Activated T-cell treated with anti-CD3 and anti-CD28 coated beads, Interleukin-2, amount 50 U/mL, for 1 hour (primary cell): ENCODE measurements at regions not wholly inside any gene's neighbourhood (a gene's known extent, or its start where the extent isn't known, plus 50 kb on each side); places are given as distances from the start of the nearest gene placed in this dataset.

ENCODE experiments used
- DNase-seq: peaks from one replicate; pipeline ENCODE4 v3.0.0-alpha.2; 2020

DNA sequence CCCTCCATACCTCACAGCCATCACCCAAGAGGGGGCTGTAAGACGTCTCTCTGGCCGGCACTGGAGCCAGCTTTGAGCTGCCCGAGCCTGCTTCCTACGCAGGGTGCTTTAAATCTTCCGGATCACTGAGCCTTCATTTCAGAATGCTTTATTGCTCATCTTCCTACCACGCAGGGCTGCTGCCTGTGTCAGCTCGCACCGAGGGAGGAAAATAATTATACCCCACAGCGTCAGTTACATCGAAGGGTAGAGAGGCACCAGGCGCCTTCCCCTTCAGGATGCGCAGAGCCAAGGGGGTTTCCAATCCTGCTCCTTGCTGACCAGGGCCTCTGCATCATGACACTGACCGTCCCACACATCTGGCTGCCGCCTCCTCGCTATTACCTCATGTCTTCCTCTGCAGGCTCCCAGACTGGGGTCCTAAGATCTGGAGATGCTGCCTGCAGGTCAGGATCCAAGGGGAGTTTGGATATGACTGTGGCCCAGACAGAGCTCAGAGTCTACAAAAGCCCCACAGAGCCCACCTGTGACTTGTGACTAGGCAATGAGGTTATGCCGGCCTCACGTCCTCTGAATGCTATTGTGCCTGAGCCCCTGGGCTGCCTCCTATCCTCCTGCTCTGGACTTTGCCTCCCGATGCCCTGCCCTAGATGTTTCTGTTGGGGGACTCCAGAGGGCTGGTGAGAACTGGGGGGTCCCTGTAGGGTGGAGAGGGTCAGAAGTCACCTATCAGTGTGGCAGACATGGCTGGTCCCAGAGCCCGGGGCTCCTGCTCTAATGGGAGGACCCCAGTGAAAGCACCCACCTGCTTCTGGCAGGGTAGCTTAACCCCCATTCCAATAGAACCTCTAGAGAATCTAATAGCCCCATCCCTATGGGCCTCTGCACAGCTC is 220.3 kb upstream of the RTL1 start:
- no peak for DNase-seq

DNA sequence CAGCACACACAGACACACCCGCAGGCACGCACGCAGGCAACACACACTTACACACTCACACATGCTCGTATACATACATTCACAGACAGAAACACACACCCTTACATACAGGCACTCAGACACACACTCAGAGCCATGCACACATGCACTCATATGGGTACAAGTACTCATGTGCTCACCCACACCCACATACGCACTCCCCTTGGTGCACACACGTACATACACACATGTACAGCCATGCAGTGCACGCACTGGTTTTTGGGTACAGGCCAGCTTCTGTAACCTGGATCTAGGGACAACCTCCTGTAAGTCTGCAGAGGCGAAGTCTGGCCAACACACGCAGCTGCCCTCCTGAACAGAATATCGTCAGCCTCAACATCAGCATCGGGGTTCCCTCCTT is 221.3 kb upstream of the RTL1 start:
- DNase-seq: no peak

DNA sequence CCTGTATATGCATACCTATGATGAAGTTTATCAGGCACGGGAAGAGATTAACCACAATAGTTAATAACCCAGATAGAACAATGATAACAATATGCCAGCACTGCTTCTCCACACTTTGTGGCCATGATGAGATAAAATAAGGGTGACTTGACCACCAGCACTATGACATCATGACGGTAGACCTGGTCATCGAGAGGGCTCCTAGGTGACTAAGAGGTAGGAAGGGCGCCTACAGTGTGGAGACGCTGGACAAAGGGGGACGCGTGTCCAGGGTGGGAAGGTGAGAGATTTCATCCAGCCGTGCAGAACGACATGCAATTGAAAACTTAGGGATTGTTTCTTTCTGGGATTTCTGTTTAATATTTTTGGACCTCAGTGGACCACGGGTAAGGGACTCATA is 221.8 kb upstream of the RTL1 start:
- no peak for DNase-seq

DNA sequence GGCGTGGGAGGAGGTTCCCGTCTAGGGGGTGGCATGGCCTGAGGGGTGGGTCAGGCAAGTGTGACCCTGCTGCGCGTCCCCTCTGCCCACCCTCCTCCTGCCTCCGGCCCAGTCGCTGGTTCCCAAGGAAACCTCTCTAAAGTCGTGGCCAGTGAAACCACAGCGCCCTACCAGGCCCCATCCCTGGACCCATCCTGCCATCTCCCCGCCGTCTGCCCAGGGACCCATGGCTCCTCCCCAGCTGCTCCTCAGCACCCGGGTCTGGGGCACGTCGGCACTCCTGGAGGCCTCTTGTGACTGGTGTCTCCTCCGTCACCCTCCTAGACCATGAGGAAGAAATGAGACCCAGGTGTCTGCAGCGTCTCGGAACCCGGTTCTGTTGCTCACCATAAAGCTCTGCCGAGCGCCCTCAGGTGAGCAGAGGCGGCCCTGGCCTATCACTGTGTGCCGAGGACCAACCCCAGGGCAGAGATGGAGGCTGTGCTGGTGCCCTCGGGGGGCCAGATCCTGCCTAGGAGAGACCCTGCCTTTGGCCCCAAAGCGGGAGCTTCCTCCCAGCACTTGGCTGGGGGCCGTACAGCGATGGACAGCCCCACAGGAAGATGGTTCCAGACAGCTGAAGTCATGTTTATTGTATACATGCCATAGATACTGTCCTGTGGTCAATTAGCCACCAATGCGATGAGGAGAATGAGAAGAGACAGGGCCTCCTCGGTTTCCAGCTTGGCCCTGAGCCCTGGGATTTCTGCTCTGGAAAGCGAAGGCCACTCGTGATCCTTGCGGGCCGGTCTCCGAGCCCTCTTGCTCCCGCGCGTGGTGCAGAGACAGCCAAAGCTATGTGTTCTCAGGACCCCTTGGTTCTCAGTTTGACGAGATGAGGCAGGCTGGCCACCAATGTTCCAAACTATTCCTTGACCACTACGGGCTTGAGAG is 222.5 kb upstream of the RTL1 start:
- no peak for DNase-seq

DNA sequence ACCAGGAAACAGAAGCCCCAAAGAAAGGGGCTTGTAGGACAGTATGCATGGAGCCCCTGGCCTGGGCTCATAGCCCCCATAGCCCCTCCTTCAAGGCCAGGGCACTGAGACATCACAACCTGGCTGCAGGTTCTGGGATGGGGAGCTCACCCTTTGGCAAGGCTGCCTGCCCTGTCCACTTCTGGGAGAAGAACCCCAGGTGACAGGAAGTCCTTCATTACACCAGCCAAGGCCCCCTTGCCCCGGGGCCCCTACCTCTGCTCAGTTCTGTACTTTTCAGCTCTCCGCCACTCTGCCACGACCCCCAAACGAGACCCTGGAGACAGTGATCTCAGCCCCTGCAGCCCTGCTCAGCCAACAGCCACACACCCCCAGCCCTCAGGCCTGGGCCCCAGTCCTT is 223.2 kb upstream of the RTL1 start:
- DNase-seq: no peak

DNA sequence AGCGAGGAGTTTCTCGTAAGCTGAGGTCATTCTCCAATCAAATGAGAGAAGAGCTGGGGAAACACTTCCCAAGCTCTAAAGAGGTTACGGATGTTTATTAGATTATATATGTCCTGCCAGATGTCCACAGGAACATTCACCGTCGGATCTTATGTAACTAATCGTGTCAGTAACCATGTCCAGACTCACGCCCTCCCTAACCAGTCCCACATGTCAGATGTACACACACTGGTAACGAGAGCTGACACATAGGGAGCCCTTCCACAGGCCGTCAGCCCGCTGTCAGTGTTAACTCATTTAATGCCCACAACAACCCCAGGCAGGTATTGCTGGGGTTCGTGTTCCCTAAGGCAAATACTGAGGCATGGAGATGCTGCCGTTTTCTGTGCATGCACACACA is 223.7 kb upstream of the RTL1 start:
- DNase-seq: no peak

DNA sequence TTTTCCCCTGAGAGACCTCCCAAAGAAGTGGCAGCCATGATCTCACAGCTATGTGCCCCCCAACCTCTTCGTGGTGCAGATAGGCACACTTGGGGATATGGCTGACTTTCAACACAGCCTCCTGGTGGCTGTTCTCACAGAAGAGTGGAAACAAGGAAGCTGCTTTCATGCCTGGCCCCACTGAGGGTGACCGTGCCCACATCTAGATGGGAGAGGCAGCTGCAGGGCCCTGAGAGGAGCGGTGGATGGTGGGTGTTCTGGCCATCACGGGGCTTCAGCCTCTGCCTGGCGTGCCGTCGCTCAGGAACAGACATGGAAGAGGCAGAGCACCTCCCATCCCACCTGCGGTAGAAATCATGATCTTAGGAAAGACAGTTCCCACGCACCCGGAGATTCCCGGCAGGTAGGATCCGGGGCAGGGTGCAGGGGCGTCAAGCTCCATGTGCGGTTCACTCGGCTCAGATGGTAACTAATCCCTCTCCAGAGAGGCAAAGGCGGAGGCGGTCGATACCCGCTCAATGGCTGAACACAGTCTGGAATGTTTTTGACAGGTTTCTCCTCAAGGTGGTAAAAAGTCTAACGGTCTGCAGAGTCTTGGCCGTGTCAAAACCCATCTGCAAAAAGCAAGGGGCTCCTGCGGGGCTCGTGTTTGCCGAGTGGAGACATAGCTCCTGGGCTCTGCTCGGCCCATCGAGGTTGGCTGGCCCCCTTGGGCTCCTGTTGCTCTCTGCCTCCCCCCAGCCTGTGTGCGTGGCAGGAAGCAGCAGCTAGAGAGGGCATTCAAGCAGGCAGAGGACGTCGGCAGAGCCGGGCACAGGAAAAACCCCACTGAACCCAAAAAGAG is 225.2 kb upstream of the RTL1 start:
- no peak for DNase-seq

DNA sequence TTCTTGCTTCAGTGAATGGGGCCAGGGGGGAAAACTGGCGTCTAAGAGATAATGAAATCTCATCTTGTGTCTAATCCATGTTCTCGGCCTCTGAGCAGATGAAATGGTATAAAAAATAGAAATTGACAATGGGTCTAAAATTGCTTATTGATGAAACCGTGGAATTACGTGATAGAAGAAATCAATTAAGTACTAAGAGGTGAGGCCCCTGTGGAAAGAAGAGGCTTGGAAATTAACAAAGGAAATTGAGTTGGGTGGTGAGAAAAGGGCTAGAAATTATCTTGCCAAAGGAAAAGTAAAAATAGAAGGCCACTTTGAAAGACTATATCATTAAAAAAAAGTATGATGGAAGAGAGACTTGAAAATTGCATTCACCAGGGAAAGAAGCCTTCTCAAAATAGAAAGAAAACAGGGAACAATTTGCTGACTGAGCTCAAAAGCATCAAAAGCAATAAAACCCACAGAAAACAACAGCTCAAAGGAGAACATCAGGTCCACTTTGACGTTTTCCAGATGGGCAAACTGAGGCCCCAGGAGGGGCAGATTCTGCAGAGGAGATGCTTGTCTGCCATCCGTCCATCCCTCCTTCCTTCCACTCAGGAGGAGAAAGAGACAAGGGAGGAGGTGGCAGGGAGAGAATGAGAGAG is 226.1 kb upstream of the RTL1 start:
- no peak for DNase-seq

DNA sequence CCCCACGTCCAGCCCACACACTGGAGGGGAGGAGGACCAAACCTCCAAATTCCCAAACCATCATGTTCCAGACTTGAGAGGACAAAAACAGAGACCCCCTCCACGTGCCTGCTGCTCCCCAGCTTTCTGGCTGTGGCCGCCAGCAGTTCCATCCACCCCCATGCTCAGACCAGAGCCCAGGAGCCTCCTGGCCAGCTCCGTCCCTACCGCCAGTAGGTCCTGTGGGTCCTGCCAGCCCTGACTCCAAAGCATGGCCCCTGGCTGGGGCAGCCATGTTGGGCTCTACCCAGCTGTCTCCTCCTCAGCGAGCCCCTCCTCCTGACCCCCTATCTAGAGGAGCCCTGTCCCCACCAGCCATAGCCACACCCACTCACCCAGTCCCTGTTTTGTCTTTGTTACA is 227.3 kb upstream of the RTL1 start:
- no peak for DNase-seq

DNA sequence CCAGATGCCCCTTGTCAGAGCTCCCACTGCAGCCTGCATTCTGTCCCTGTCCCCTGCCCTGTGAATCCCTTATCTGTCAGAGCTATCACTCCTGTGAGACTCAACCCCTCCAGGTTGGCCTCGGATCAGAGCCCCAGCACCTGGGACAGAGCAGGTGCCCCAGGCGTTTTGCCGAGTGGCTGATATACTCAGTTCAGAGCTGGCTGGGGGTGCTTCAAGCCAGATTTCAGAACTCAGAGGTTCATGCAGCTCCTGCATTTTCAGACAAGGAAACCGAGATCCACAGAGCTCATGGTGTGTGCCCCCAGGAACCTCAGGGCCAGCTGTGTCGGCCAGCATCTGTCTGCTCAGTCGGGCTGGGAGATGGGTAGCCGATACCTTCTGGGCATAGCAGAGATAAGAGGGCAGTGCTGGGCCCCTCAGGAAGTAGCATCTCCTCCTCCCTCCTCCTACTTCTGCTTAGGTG is 228.0 kb upstream of the RTL1 start:
- DNase-seq: no peak

DNA sequence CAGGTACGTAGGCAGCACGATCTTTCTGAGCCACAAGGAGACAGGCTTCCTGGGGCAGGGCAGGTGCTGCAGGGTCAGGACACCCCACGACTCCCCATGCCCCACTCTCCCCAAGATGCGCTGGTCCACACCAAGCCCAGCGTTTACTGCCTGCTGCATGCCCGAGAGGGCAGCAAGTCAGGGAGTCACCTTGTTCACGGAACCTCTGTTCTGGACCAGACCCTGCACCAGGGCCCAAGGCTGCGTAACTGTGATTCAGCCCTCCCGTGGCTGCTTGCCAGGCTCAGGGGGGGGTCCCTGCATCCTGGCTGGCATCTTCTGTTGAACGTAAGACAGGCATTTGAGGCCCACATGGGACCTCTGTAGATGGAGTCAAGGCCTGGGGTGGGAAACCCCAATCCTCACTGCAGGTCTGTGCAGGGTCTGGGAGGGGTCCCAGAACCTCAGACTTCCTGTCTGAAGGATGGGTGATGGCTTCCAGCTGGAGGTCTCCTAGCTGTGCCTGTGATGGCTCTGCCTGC is 228.6 kb upstream of the RTL1 start:
- no peak for DNase-seq

DNA sequence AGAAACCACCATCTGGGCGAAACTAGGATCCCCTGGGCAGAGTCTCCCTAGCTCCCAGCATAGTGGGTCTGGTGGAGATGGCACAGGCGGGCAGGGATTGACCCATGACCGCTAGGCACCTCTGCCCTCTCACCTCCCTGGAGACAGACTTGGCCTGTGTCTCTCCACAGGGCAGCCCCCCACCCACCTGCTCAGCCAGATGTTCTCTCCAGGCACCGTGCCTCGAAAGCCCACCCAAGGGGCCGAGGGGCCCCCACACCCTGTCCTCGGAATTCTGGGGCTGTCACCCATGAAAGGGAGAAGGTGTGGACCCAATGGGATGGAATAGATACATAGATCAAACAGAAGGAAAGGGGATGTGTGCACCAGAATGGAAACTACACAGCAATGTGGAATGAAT is 229.1 kb upstream of the RTL1 start:
- DNase-seq: no peak

DNA sequence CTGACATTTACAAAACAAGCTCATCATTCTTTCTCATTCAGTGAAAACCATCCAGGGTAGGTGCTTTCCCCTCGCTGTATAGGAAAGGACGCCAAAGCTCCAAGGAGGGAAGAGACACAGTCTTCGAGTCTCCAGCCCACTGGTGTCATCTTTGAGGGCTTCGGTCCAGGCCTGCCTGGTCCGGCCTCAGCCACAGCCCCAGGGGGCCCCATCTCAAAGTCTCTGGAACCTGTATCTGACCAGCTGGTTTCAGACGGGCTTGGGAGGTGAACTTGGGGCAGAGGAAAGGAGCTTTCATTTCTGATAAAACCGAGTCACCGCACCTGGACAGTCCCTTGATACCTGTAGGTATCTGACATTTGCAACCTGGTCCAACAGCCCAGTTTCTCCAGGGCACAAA is 229.5 kb upstream of the RTL1 start:
- DNase-seq: no peak

DNA sequence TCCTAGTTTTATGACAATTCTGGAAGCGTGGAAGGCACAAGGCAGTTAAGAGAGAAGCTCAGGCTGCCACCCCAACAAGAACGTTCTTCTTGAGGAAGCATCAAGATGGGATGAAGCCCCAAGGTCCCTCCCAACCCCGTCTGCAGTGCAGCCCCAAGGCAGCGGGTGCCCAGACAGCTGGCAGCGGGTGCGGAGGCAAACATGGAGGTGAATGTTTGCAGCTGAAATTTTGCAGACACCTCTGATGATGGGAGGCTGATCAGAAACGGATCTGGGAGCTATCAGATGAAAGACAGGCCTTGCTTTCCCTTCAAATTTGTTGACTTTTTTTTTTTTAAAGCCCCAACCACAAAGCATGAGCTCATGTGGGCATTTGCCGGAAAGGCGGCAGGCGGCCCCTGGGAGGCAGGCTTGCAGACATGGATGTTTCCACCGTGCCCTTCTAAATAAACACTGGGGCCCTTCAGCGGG is 230.7 kb upstream of the RTL1 start:
- no peak for DNase-seq

DNA sequence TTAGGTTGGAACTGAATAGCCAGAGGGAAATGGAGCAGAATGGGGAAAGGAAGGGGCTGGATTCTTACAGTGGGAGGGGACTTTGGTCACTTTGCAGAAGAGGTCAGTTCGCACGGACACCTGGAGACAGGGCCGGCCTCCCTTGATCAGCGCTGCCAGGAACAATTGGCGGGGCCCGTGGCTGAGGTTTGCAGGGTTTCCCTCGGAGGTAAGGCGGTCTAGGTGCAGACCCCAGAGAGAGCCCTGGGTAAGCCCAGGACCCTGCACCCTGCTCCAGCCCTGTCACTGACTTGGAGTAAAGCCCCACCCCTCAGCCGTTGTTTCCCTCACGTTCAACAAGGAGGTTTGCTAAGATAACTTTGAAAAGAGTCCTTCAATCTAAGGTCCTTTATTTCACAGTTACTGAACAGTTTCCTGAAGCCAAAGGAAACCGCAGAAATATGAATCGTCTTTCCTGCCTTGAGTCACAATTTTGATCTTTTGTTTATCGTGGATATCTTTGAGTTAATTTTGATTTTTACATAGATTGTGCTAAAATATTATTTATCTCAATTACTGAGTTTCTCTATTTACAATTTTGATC is 231.4 kb upstream of the RTL1 start:
- DNase-seq: no peak

DNA sequence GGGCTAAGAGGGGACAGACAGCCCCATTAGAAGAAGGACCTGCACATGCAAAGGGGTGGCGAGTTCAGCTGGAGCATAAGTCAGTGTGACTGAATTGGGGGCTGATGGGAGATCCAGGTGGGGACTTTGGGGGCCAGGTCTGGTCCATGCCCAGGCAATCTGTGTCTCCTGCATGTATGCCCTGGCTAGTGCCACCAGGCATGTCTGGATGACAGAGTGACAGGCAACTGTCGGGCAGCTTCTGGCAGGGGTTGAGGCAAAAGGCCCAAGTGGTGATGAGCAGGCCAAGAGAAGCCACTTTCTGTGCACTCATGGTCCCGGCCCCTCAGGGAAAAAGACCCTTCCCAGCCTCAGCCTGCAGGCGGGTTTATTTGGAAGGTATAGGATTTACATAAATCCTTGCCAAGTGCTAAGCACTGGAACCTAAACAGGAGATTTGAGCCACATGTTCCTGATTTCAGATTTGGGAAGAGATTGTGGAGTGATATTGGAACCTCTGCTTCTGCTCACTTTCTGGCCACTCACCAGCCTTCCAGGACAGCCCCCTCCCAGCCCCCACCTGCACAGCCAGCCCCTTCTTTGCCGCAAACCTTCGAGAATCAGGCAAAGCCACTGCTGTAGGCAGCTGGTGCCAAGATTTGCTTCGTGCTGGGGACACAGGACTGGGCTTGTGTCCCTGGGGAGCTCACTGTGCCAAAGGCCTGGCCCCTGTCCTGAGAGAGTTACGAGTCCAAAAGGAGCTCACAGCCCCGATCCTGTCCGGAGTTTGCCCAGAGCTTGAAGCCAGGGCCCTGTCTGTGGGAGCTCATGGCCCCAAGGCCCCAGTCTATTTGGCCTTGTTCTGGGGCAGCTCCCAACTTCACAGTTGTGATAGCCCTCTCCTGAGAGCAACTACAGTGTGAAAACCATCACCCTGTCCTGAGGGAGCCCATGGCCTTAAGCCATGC is 232.5 kb upstream of the RTL1 start:
- no peak for DNase-seq

DNA sequence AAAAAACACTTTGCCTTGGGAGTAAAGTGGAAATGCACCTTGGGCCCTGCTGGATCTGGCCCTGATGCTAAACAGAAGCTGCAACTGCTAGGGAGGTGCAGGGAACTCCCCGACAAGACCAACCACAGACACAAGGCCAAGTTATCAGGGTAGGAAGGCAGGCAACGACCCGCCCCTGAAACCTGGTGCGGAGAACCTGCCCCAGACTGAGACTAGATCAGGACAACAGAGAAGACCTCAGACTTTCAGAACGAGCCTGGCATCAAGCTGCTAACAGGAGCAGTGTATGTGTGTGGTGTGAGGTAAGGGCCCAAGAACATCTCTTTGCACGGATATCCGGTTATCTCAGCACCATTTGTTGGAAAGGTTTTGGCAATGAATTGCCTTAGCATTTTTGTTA is 233.7 kb upstream of the RTL1 start:
- DNase-seq: no peak

DNA sequence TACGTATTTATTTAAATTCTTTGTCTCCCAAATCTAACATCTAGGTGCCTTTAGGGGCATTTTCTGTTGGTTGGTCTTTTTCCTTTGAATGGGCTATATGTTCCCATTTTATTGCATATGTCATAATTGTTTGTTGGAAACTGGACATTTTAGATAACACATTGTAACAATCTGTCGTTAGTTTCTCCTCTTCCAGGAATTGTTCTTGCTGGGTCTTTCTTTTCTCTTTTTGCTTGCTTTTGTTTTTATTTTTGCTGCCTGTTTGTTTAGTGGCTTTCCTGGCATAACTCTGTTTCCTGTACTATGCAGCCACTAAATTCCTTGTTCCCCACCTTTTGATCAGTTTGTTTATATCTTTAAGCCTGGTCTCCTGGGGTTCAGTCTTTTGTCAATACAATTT is 244.3 kb upstream of the RTL1 start:
- DNase-seq: no peak

DNA sequence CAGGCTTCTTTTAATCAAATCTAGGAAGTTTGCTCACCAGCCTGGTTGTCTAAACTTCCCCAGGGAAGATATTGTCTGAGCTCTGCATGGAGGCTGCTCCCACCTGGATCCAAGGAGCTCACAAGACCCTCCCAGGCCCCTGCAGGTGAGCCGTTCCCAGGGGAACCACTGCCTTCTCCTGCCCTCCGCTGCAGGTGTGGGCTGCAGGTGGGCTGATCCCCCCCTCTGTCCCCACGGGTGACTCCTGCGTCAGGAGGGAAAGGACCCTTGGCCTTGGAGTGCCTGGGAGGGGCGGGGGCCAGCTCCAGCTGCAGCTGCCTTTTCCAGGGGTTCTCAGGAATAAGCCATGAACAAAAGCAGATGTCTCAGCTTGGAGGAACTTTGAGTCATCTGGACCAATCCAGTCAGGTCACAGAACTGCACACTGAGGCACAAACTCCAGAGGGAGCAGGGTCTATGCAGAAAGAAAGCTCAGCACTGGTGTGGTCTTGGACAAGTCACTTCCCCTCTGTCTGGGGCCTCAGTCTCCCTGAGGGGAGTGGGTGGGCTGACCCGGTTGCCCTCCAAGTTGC is 246.6 kb upstream of the RTL1 start:
- DNase-seq: no peak
